ENCODE measurements at regions not wholly inside any gene's neighbourhood (a gene's known extent, or its start where the extent isn't known, plus 50 kb on each side); places are given as distances from the start of the nearest gene placed in this dataset.

GRCh38 chr10:78754269-78755062 lies 314.3 kb upstream of the ZMIZ1 start:
- DNase-seq: no peak

GRCh38 chr10:78755063-78755701 lies 313.6 kb upstream of the ZMIZ1 start:
- DNase-seq: no peak

- no peak for DNase-seq
These were observed 312.8 kb upstream of the ZMIZ1 start for GRCh38 chr10:78755877-78756455.

- peak; percentile 54 for DNase-seq
These were observed 312.0 kb upstream of the ZMIZ1 start for GRCh38 chr10:78756604-78757343.

DNA sequence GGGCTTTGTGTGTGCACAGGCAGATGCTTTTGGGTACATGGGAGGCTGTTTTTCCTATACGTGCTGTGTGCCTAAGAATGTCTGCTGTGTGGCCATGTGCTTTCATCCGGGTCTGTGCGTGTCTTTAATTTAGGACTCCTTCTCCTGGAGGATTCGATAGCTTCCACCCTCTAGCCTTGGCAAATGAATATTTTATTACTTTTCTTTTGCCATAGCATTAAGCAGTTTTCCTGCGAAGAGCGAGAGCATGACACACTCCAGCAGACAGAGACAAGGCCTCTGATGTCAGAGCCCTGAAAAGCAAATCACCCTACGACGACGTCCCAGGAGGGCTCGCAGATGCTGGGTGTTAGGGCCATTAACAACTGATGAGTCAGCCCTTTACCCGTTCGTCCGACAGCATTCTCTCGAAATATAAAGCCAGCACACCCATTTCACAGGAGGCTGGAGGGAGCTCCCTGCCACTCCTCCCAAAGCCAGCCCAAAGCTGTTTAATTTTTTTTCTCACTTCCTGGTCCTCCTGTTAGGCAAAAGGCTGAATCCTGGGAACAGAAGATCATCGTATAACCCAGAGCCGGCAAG lies 311.3 kb upstream of the ZMIZ1 start:
- DNase-seq: no peak

- DNase-seq: no peak
These were observed 310.6 kb upstream of the ZMIZ1 start for GRCh38 chr10:78758176-78758575.

DNA sequence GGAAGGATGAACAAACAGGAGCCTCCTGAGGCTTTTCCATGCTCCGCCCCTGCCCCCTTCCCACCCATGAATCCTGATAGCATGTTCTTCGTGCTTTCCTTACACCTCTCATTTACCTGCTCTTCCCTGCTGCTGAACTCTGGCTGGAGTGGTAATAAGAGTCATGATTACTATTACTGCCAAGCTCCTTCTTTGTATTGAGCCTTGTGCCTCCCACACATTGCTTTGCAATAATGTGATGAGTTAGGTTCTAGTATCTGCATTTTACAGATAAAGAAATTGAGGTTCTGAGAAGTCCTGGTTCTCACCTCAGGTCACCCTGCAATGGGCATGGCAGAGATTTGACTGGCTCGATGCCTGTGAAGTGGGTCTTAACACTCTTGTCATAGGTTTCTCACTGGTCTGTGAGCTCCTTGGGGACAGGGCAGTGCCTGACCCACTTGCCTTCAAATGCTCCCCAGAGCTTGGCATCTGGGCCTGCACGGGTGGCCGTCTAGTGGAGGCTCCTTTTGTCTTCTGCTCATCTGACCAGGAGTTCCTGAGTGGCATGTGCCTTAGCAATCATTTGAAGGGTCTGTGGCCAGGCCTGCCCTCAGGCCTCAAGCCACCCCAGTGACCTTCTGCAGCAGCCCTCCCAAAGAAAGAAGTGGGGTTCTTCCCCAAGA lies 309.2 kb upstream of the ZMIZ1 start:
- DNase-seq: no peak

GRCh38 chr10:78760463-78761310 lies 308.1 kb upstream of the ZMIZ1 start:
- DNase-seq: no peak

- DNase-seq: no peak
These were observed 307.4 kb upstream of the ZMIZ1 start for GRCh38 chr10:78761311-78761781.

- no peak for DNase-seq
These were observed 306.6 kb upstream of the ZMIZ1 start for GRCh38 chr10:78762086-78762630.

DNA sequence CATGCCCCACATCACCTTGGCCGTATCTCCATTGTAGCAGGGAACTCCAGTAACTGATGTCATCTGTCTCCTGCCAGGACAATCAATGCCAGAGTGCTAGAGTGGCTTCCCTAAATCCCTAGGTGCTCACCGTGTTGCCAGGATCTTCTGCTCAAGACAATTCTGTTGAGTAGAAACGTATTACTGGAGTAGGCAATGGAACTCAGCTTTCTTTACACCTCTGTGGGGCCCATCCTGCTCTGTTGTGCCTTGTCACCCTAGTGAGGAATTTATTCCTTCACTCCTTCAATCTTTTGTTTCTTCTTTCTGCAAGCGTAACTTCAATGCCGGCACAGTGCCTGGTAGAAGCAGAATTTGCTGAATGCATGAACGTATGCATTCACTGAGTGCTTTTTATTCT lies 305.5 kb upstream of the ZMIZ1 start:
- no peak for DNase-seq

DNA sequence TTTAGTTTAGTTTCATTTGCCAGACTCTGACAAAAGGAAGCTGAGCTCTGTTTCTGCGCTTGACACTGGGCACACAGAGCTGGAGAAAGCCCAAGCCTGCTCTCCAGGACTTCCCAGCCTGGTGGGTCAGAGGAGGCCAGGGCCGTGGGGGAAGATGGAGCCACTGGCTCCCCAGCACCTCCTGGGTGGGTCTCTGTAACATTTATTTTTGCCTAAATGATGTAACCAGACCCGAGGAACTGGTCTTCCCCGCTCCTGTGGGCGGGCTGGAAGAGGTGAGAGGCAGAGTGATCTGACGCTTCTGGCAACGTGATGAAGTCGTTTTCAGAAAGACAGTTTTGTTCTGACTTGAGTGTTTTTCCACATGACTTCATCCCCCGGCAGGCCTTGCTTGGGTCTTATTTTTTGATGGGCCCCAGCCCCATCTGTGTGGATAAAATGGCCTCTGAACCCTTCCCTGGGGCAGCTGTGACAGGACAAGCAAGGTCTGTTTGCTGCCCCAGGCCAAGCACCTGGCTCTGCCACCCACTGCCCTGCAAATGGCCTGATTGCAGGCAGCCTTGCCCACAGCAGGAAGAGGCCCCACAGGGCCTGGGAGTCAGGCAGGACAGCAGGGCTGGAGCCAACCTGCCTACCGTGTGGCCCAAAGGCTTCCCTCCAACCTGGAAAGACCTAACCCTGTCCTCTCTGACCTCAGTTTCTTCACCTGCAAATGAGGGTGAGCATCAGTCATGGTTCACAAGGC lies 304.9 kb upstream of the ZMIZ1 start:
- peak; percentile 71 for DNase-seq

DNA sequence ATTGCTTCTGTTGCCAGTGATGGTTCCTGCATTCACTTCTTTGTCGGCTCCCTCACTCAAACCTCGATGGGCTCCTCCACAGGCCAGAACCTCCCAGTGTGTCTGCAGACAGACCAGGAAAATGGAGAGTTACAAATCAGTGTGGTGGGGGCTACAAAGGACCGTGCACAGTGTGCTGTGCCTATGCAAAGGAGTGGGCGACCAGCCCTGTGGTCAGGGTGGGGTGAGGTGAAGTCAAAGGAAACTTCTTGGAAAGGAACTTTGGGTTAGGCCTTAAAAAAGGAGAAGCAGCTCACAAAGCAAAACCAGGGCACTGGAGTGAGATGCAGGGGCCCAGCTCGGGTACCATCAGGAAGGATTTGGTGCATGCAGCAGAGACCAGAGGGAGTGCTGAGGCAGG lies 304.3 kb upstream of the ZMIZ1 start:
- peak; percentile 39 for DNase-seq

- DNase-seq: no peak
These were observed 303.8 kb upstream of the ZMIZ1 start for GRCh38 chr10:78764846-78765430.

- DNase-seq: no peak
These were observed 302.9 kb upstream of the ZMIZ1 start for GRCh38 chr10:78765726-78766335.

DNA sequence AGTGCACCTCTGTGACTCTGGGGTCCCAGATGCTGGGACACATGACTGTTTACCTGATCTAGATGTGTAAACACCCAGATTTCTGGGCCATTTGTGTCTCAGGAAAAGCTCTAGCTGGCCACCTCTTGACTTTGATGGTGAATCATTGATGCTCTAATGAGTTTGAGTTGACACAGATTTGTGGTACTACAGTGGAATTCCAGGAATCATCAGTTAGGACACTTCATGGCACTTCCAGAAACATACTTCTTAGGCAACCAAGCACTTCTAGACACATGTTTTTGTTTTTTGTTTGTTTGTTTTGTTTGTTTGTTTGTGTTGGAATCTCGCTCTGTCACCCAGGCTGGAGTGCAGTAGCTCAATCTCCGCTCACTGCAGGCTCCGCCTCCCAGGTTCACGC lies 302.2 kb upstream of the ZMIZ1 start:
- DNase-seq: no peak

DNA sequence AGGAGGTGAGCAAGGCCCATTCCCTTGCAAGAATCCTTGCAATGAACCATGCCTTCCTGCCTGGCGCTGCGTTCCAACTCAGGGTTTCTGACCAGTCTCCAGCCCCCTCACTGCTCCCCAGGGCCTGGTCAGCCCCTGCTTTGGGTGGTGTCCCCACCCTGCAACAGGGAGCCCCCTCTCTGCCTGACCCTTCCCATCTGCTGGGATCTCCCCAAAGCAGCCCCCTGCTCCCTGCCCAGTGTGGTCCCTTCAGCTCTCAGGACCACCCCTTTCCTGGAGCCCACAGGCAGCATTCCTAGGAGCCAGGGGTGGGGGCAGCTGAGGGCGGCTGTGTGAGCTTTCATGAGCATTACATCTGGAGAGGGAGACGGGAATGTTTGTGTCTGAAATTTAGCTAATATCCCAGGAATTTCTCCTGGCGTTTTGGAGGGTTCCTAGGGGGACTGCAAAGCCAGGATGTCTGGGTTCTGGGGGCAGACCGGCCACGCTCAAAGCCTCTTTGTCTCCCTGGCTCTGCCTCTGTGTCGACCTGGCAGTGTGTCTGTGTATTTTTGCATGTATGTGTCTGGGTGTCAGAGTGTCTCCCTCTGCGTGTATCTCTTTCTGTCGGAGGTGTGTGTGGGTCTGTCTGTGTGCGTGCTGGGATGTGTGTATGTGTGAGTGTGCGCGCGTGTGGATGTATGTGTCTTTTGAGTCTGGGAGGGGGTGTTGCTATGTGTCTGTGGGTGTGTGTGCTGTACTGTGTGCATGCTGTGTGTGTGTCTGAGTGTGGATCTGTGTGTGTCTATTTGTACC lies 300.5 kb upstream of the ZMIZ1 start:
- no peak for DNase-seq

DNA sequence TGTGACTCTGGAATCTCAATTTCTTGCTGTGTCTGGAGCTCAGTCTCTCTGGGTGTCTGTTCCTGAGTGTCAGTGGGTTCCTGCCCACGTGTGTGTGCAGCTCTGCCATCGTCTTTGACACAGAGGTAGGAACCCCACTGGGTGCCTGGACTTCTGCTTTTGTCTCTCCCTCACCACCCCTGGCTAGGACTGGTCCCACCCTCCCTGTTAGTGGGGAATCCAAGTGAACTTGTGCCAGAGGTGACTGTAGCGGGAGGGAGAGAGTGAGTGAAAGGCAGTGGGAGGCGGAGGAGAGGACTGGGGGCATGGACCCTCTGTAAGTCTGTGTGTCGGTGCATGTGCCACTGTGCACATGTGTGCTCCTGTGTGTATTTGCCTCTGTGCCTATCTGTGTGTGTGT lies 299.9 kb upstream of the ZMIZ1 start:
- no peak for DNase-seq

DNA sequence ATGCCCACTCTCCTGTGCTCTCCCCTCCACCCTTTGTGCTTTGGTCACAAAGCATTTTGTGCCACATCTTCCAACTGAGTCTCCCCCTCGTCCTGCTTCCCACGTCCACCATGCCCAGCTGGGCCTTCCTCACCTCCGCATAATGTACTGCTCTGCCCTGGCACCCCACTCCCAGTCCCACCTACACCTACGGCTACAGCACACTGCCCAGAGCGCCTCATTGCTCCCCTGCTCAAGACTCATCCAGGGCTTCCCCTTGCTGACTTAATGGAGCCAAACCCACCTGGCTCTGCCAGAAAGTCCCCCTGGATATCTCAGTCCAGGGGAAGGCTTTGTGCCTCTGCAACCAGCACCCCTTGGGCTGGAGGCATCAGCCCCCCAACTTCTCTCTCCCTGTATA lies 299.2 kb upstream of the ZMIZ1 start:
- no peak for DNase-seq

All from stimulated activated CD8-positive, alpha-beta memory T cell treated with anti-CD3 and anti-CD28 coated beads, Interleukin-4, amount 100 ng/mL, for 48 hours (primary cell).